ENCODE measurements at regions not wholly inside any gene's neighbourhood (a gene's known extent, or its start where the extent isn't known, plus 50 kb on each side); places are given as distances from the start of the nearest gene placed in this dataset.
"Not testable (repeated sequence)": the region's sequence is repeated elsewhere in the genome, so short reads cannot be mapped to it uniquely, and the experiment has no call there.

DNA sequence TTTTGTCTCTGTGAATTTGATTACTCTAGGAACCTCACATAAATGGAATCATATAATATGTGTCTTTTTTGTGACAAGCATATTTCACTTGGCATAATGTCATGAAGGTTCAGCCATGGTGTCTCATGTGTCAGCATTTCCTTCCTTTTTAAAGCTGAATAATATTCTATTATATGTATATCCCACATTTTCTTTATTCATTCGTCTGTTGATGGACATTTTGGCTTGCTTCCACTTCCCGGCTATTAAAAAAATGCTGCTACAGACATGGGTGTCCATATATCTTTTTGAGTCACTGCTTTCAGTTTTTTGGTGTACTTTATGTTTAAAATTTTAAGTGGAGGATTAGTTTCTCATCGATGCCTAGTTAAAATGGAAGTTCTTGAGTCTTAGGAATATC, 59.8 kb upstream of the C5orf63 start:
- no peak for DNase-seq

DNA sequence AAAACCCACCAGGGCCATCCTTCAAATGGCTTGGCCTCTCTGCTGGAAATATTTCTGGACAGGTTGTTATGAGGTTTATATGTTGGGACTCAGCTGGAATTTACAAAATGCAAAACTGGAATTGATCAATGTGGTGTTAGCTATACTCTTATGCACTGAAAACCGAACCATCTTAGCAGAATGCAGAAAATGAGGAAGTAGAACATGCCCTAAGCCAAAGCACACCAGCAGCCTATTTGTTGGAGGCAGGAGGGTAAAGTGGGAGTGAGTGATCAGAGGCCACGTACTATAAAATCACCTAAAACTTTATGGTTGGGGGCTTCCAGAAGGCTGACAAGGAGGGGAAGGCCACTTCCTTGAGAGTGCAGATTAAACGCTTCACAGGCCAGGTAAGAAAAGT, 63.6 kb upstream of the C5orf63 start:
- DNase-seq = no peak

DNA sequence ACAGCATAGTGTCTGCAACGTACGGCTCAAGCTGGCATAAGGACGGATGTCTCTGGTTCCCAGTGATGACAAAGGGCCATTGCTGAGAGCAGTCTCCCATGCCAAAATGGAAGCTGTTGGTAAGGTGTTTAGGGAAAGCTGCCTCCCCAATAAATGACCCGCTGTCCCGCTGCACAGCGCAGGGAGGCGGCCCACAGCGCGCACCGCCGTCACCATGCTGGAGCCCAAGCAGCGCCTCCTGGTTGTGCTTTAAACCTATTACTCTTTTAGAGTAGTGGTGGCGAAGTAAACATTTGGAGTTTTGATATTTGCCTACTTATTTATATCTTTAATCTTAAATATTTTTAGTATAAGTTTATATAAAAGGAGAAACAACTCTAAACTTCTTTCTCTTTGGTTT, 70.4 kb upstream of the C5orf63 start:
- no peak for DNase-seq

DNA sequence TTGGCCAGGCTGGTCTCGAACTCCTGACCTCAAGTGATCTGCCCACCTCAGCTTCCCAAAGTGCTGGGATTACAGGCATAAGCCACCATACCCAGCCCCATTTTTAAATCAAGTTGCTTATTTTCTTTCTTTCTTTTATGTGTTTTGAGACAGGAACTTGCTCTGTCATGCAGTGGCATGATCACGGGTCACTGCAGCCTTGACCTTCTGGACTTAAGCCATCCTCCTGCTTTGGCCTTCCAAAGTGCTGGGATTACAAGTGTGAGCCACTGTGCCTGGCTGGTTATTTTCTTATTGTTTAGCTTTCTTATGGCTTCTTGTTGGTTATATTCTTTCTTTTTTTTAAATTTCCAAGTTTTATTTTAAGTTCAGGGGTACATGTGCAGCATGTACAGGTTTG, 79.7 kb upstream of the C5orf63 start:
- DNase-seq = no peak

DNA sequence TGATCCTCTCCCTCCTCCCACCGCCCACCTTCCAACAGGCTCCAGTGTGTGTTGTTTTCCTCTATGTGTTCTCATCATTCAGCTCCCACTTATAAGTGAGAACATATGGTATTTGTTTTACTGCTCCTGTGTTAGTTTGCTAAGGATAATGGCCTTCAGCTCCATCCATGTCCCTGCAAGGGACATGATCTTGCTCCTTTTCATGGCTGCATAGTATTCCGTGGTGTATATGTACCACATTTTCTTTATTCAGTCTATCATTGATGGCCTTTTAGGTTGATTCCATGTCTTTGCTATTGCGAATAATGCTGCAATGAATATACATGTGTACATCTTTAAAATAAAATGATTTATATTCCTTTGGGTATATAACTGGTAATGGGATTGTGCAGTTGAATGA, 80.2 kb upstream of the C5orf63 start:
- DNase-seq = no peak

DNA sequence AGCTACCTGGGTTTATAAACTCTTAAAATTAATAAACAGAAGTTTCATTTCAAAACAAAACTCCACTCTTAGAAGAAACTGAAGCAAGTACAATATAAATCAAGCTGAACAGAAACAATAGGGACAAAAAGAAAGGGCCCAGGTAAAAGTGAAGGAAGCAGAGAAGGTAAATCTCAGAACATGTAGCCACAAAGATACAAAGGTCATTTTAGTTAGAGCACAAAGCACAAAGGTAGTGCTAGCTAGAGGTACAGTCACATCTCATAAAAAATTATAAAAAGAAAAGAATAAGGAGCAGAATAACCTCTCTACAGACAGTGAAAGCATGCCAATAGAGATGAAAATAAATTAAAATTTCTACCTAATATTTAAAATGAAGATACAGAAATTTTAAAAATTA, 90.4 kb upstream of the C5orf63 start:
- no peak for DNase-seq

DNA sequence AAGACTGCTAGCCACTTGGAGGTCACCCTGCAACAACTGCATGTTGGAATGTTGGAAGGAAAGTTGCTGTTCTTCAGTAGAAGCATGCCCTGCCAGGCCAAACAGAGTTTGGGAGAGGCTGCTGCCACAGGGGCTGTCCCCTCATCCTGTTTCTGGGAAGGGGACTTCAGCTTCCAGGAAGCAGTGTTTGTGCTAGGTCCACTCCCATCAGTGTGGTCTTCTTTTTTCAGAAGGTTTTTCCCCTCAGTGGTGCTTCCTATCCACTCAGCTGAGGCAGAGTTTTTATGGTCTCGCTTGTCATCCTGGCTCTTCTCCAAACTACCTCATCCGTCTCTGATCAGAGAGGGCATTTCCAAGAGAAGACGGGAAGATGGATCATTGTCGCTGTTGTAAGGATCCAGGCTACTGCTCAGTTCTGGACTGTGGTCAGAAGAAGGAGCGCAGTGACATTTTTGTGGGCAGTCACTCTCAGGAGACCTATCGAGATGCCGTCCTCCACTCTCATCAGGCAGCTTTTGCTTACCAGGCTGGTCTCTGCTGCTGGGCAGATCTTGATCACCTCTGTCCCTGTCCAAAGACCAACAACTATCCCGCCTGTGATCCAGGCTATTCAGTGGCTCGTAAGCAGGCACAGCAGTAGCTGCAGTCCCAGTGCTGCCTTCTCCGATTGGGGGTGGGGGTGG, 97.8 kb upstream of the C5orf63 start:
- DNase-seq = no peak

DNA sequence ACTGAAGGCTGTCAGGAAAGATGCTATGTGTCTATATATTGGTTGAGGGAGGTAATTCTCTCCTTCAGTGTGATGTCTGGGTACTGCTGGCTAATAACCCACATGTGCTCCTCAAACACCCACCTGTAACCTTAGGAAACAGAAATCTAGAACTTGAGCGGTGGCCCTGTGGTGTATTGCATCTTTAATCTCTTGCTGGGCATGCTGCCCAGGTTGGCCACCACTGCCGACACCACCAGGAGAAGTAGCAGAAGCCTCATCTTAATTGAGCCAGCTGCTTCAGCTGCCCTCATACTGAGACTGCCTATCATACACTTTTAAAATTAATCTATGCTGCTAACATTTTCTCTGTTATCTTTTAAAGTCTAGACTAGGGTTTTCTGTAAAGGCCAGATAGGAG, 103.5 kb upstream of the C5orf63 start:
- DNase-seq = no peak

DNA sequence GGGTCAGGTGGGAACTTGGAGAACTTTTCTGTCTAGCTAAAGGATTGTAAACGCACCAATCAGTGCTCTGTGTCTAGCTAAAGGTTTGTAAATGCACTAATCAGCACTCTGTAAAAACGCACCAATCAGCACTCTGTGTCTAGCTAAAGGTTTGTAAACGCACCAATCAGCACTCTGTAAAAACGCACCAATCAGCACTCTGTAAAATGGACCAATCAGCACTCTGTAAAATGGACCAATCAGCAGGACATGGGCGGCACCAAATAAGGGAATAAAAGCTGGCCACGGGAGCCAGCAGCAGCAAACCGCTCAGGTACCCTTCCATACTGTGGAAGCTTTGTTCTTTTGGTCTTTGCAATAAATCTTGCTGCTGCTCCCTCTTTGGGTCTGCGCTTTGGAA, 108.0 kb upstream of the MEGF10 start:
- DNase-seq = not testable (repeated sequence)

DNA sequence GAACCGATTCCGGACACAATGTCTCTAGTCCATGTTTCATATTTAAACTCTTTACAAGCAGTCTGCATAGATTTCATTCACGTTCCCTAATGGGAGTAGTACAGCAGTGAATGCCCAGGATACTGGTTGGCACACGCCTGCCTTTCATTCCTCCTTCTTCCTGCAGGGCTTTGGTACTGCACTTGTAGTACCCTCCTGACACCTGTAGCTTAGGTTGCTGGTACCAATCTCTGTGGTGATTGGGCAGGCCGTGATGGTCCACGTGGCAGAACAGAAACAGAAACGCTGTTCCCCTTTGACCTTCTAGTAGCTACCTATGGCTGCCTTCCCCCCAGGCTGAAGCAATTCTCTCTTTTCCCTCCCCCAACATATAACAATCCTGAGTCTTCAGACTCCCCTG, 107.3 kb upstream of the MEGF10 start:
- DNase-seq = no peak

DNA sequence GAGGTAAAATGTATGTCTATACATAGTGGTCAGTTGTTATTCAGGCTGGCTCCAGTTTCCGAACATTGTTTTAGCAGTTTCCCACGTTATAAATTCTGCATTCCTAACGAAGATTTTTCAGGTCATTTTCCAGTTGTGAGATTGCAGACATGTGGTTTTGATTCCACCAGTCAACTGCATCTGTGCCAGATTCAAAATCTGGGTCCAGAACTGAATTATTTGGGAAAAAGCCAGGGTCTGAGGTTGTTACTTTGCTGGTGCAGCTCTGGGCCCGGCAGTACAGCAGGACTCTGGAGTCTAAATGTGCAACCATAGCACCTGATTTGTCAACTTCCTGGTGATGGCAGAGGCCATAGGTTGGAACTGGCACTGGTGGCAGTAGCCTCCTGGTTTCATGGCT, 105.7 kb upstream of the MEGF10 start:
- no peak for DNase-seq

DNA sequence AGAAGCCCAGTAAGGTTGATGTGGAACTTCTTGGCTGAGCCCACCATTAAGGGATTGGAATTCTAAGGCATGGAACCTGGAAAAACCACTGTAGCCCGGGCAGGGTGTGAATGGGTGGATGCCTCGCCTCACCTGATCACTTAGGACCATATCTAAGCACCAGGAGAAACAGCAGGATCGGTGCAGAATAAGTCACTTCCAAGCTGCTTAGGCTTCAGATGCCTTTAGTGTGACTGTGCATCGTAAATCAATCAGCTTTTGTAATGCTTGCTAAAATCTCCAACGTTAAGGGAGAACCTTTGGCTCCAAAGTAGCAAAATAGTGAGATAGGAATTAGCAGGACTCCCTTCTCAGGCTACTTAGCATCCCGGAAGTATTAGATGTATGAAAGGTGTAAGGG, 103.9 kb upstream of the MEGF10 start:
- DNase-seq = no peak

DNA sequence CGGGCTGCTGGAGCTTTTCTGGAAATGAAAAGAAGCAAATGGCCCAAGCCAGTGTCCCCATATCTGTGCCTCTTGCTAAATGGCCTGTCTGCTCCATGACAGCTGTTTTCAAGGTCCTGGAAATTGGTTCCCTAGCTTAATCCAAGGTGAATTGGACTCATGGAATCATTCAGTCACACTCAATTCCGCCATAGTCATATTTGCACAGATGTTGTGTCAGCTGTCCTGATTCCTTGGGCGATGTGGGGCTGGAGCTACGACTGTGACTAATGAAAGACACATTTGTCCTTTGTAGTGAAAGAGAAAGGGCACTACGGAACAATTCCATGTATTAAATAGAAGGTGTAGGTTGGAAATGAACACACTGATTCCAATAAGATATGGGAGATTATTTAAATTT, 102.9 kb upstream of the MEGF10 start:
- no peak for DNase-seq

DNA sequence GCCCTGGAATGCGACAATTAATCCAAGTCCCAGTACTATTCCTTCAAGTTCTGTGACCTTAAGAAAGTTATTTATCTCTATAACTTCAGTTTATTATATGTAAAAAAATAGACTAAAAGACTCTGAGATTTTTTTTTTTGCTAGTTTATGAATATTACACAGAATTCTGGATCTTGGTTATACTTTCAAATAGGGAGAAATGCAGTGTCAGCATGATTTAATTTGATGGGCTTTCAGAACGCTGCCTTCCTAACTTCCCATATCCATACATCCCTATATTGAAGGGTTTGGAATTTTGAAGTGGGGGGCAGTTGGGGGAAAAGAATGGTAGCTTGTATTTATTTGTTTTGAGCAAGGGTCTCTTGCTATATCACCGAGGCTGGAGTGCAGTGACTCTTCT, 98.4 kb upstream of the MEGF10 start:
- DNase-seq = no peak

DNA sequence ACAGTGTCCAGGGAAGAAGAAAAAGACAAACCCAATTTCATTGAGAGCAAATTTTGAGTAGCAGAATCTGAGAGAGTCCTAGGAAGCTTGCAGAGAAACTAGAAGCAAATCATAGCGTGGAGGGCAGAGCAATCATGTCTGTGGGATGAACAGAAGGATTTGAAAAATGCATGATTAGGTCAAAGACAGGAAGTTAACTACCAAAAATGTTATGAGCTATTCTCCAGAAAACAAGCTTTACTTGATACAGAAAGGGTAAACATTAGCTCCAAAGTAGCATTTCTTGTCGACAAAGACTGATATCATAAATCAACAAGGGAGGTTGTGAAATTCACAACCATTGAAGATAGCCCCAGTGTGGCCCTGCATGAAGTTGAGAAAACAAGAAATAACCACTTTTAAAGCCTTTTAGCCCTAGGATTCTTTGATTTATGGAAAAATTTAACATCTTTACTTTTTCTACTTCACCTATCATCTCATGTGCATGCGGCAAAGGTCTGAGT, 97.7 kb upstream of the MEGF10 start:
- no peak for DNase-seq

DNA sequence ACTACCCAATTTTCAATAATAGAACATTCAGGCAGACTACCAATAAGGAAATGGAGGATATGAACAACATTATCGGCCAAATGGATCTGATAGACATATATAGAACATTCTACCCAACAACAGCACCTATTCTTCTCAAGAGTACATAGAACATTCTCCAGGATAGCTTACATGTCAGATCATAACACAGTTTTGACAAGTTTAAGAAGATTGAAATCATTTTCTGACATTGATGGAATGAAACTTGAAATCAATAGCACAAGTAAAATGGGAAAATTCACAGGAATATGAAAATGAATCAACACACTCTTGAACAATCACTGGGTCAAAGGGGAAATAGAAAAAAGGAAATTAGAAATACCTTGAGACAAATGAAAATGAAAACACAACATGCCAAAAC, 94.6 kb upstream of the MEGF10 start:
- no peak for DNase-seq

DNA sequence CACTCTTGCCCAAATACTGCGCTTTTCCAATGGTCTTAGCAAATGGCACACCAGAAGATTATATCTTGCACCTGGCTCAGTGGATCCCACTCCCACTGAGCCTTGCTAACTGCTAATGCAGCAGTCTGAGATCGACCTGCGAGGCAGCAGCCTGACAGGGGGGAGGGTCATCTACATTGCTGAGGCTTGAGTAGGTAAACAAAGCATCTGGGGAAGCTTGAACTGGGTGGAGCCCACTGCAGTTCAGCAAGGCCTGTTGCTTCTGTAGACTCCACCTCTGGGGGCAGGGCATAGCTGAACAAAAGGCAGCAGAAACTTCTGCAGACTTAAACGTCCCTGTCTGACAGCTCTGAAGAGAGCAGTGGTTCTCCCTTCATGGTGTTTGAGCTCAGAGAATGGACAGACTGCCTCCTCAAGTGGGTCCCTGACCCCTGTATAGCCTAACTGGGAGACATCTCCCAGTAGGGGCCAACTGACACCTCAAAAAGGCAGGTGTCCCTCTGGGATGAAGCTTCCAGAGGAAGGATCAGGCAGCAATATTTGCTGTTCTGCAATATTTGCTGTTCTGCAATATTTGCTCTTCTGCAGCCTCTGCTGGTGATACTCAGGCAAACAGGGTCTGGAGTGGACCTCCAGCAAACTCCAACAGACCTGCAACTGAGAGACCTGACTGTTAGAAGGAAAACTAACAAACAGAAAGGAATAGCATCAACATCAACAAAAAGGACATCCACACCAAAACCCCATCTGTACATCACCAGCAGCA, 93.0 kb upstream of the MEGF10 start:
- not testable (repeated sequence) for DNase-seq

DNA sequence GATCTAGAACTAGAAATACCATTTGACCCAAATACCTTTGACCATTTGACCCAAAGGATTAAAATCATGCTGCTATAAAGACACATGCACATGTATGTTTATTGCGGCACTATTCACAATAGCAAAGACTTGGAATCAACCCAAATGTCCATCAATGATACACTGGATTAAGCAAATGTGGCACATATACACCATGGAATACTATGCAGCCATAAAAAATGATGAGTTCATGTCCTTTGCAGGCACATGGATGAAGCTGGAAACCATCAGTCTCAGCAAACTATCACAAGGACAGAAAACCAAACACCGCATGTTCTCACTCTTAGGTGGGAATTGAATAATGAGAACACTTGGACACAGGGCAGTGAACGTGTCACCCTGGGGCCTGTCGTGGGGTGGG, 87.9 kb upstream of the MEGF10 start:
- DNase-seq = not testable (repeated sequence)

DNA sequence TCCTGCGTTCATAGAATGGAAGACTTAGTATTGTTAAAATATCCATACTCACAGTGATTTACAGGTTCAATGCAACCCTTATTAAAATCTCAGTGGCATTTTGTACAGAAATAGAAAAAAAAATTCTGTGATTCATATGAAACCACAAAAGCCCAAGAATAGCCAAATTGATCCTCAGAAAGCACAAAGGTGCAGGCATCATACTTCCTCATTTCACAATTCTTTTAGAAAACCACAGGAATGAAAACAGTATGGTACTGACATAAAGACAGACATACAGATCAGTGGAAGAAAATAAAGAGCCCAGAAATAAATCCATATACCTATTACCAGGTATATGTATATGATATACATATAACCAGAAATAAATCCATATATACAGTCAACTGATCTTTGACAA, 86.8 kb upstream of the MEGF10 start:
- DNase-seq = no peak

DNA sequence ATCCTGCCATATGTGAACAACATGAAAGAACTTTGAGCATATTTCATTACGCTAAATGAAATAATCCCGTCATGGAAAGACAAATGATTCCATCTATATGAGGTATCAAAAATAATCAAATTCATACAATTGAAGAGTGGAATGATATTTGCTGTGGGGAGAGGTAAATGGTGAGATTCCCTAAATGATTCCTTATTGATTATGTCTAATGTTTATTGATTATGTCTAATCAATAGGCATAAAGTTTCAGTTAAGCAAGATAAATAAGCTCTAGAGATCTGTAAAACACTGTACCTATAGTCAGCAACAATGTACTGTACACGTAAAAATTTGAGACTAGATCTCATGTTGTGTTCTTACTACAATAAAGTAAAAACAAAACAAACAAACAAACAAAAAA, 85.4 kb upstream of the MEGF10 start:
- no peak for DNase-seq

DNA sequence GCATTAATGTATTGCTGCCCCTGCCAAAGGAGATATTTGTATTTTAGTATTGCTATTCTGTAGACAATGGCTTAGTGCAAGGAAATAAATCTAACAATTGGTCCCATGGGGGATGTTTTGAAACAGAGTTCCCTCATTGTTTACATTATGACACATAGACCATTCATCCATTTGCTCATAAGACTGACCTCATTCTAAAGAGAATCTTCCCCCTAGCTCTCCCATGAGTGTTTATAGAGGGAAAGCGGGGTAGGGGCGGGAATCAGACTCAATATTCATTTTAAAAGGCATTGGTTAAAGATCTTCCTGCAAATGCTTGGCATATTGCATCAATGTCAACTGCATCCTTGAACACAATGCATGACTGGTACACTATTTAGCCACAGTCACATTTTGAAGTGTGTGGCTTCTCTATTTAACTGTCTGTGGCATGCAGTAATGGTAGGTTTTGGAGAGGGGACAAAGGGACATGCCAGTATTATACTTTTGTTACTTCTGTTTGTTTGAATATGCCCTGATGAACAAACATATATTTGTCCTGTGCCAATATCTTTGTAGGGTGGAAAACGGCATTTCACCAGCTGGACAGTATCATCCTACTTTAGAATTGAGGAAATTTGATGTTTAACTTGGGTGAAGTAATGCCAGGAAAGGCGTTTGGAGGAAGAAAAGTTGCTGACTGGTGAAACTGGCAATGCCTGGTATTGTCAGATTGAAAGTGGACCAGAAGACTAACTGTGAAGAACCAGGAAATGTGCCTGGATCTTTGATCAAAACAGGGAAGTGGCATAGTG, 84.1 kb upstream of the MEGF10 start:
- no peak for DNase-seq

DNA sequence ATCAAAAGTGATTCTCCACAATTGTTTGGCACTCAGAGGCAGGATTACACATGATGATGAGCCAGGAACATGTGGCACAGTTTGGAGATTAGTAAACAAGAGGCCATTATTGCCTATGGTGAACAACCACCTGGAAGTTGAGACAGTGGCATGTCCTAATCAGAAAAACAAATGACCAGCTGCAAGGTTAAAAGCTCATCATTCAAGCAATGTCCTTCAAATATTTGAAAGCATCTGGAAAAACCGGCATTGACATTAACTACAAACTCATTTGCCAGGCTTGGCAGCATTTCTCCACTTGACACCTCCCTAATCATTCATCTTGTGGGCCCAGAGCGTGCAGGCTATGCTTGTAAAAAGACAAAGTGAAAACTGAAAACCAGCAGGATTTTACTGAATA, 80.6 kb upstream of the MEGF10 start:
- no peak for DNase-seq

DNA sequence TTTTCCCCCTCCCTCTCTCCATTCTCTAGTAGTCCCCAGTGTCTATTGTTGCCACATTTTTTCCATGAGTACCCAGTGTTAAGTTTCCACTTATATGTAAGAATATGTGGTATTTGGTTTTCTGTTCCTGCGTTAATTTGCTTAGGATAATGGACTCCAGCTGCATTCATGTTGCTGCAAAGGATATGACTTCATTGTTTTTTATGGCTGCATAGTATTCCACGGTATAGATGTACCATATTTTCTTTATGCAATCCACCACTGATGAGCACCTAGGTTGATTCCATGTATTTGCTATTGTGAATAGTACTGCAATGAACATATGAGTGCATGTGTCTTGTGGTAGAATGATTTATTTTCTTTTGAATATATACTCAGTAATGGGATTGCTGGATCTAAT, 77.4 kb upstream of the MEGF10 start:
- no peak for DNase-seq

DNA sequence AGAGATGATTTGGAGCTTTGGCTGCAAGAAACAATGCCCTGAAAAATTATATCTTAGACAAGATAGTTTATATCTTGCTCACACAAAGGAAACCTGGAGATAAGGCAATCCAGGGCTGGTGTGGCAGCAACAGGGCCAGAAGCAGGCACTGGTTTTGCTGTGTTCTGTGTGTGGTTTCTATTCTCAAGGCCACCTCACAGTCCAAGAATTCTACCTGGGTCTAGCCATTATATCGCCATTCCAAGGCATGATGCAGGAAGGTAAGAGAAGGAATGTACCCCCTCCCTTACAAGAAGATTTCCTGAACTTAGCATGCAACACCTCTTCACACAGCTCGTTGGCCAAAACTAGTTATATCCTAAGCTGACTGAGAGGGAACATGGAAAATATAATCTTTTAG, 74.5 kb upstream of the MEGF10 start:
- no peak for DNase-seq
